ENCODE measurements at regions not wholly inside any gene's neighbourhood (a gene's known extent, or its start where the extent isn't known, plus 50 kb on each side); places are given as distances from the start of the nearest gene placed in this dataset.

GRCh38 chr6:163716690-163717089 lies 302.2 kb downstream of the QKI start:
- TF ChIP-seq CTCF (conservative IDR thresholded peaks at IDR 0.05; ENCODE audit: low read depth, low read length) (no peak), RAD21 (IDR thresholded peaks at IDR 0.05; ENCODE audit: low read length) (no peak), CEBPB (IDR thresholded peaks at IDR 0.05; ENCODE audit: low read depth, low read length) (no peak), POLR2A (IDR thresholded peaks at IDR 0.05; ENCODE audit: low read depth, low read length) (no peak), BHLHE40 (IDR thresholded peaks at IDR 0.05; ENCODE audit: low read depth, low read length) (no peak), USF2 (IDR thresholded peaks at IDR 0.05; ENCODE audit: low read depth, low read length) (no peak), ELK1 (IDR thresholded peaks at IDR 0.05; ENCODE audit: borderline replicate concordance, low read depth, low read length) (no peak), SMC3 (IDR thresholded peaks at IDR 0.05; ENCODE audit: low read depth, low read length) (no peak), RFX5 (IDR thresholded peaks at IDR 0.05; ENCODE audit: low read depth, low read length) (no peak), NFE2L2 (IDR thresholded peaks at IDR 0.05; ENCODE audit: low read depth, low read length) (no peak), MXI1 (IDR thresholded peaks at IDR 0.05; ENCODE audit: borderline replicate concordance, low read depth, low read length) (no peak)

Data from IMR-90 (cell line).